OCI-LY3 (cell line): ENCODE measurements at regions not wholly inside any gene's neighbourhood (a gene's known extent, or its start where the extent isn't known, plus 50 kb on each side); places are given as distances from the start of the nearest gene placed in this dataset.

Source experiments
- CTCF ChIP-seq: fragments of 200-600, 300-600 bp; sonication (generic); IDR thresholded peaks from 2 replicates; pipeline ENCODE4 v1.5.1; 2014; ENCODE audit warnings: antibody characterized with exemption, low read length, low read depth
- EZH2phosphoT487 ChIP-seq: fragments of 200-600 bp; shearing (Covaris generic); IDR thresholded peaks from 2 replicates; pipeline ENCODE4 v1.6.1; 2018; ENCODE audit warnings: antibody characterized with exemption, mixed run types, low read depth

- no peak for TF ChIP-seq CTCF
- TF ChIP-seq EZH2phosphoT487, result no peak
Measured at GRCh38 chr10:10093021-10093420, 924.7 kb upstream of the CELF2 start.
